ENCODE measurements at regions not wholly inside any gene's neighbourhood (a gene's known extent, or its start where the extent isn't known, plus 50 kb on each side); places are given as distances from the start of the nearest gene placed in this dataset.

DNA sequence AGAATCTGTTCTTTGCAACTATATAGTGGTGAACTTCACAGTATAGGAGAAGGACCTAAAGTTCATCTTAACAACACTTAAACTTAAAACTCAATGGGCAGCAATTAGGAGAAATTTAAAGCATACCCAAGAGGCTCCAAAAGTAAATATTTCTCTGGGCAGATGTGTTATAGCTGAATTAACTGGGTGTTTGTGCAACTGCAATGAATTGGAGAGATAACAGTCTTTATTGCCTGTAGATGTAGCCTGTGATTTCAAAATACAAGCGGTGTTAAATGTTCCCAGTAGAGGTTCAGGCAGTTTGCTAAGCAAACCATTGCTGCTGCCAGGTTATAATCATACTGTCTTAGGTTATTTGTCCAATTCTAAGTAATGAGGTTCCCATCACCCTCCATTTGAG, 294.1 kb upstream of the MTNR1B start:
- Histone ChIP-seq H3K23ac (ENCODE audit: insufficient read length, low read depth, low read length) (no peak overlapping the region), H2BK5ac (ENCODE audit: insufficient read length, low read length) (no peak overlapping the region), H3K27me3 (ENCODE audit: insufficient read depth, low read length) (no peaks in the 10 kb centered on the region), H4K5ac (ENCODE audit: insufficient read length, low read depth, low read length) (no peak overlapping the region), H2BK120ac (ENCODE audit: low read depth, low read length, poor library complexity, severe bottlenecking) (no peak overlapping the region), H3K4ac (ENCODE audit: low read depth, low read length) (no peak overlapping the region), H2BK12ac (ENCODE audit: insufficient read length, low read depth, low read length) (no peak overlapping the region), H3K79me1 (ENCODE audit: insufficient read depth, low read depth, low read length, poor library complexity, severe bottlenecking) (no peaks in the 10 kb centered on the region), H3K23me2 (ENCODE audit: insufficient read length, low read depth, low read length, poor library complexity, severe bottlenecking) (no peaks in the 10 kb centered on the region), H3K56ac (ENCODE audit: insufficient read length, low read depth, low read length) (no peak overlapping the region), H3K27ac (ENCODE audit: insufficient read length, low read depth, low read length) (no peak overlapping the region), H2BK15ac (ENCODE audit: low read depth, low read length) (no peak overlapping the region), H2BK20ac (ENCODE audit: low read depth, low read length, poor library complexity, severe bottlenecking) (no peak overlapping the region), H3K14ac (ENCODE audit: insufficient read depth, low read length) (no peak overlapping the region), H4K91ac (ENCODE audit: insufficient read length, low read depth, low read length) (no peak overlapping the region), H4K20me1 (ENCODE audit: control insufficient read depth, insufficient read depth, insufficient read length) (no peaks in the 10 kb centered on the region), H3T11ph (ENCODE audit: low read length) (no peak overlapping the region), H3K18ac (ENCODE audit: insufficient read length, low read depth, low read length) (no peak overlapping the region), H4K8ac (replicated peaks; ENCODE audit: insufficient read length, low read depth, low read length) (no peak overlapping the region), H2AFZ (ENCODE audit: low read length) (no peak overlapping the region), H3K4me1 (ENCODE audit: insufficient read depth, low read length) (no peaks in the 10 kb centered on the region), H3K4me2 (ENCODE audit: insufficient read depth, insufficient read length, low read length) (no peak overlapping the region), H2AK5ac (ENCODE audit: insufficient read length, low read length) (no peak overlapping the region), H3K79me2 (ENCODE audit: insufficient read depth, low read length) (no peaks in the 10 kb centered on the region), H3K9ac (ENCODE audit: extremely low read depth, insufficient read length, low read length) (no peak overlapping the region), H3K9me3 (ENCODE audit: control insufficient read depth, low read depth, low read length) (no peaks in the 10 kb centered on the region)
- peaks cover 3 to 6% of the 10 kb centered on the region in 2 experiments for H3K4me1 Mint-ChIP-seq
- no peak overlapping the region for H3K4me3 Mint-ChIP-seq
- H3K27me3 Mint-ChIP-seq (ENCODE audit: low read depth): no peaks in the 10 kb centered on the region
- WGBS (ENCODE audit: extremely low coverage, insufficient read length, low lambda C conversion rate): no CpG with 5 or more reads among the region's 1 CpG
- H3K27ac Mint-ChIP-seq: no peak overlapping the region
- TF ChIP-seq, protein P1, sequence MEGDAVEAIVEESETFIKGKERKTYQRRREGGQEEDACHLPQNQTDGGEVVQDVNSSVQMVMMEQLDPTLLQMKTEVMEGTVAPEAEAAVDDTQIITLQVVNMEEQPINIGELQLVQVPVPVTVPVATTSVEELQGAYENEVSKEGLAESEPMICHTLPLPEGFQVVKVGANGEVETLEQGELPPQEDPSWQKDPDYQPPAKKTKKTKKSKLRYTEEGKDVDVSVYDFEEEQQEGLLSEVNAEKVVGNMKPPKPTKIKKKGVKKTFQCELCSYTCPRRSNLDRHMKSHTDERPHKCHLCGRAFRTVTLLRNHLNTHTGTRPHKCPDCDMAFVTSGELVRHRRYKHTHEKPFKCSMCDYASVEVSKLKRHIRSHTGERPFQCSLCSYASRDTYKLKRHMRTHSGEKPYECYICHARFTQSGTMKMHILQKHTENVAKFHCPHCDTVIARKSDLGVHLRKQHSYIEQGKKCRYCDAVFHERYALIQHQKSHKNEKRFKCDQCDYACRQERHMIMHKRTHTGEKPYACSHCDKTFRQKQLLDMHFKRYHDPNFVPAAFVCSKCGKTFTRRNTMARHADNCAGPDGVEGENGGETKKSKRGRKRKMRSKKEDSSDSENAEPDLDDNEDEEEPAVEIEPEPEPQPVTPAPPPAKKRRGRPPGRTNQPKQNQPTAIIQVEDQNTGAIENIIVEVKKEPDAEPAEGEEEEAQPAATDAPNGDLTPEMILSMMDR (conservative IDR thresholded peaks at IDR 0.05): no peak
- peaks cover 0 to 11% (median 6%) of the 10 kb centered on the region in 3 experiments; a peak in 4 of 7 replicates for H3K36me3 Mint-ChIP-seq (ENCODE audit: insufficient read depth in 1 of 3, low read depth in 3 of 3)
- H3K9me3 Mint-ChIP-seq: peaks cover 4% of the 10 kb centered on the region in 2 experiments; a peak in 3 of 5 replicates
- no peak for DNase-seq
